ENCODE measurements at regions not wholly inside any gene's neighbourhood (a gene's known extent, or its start where the extent isn't known, plus 50 kb on each side); places are given as distances from the start of the nearest gene placed in this dataset.
A peak's percentile ranks its signal among the peaks of the same experiment; 100 is the strongest.

DNA sequence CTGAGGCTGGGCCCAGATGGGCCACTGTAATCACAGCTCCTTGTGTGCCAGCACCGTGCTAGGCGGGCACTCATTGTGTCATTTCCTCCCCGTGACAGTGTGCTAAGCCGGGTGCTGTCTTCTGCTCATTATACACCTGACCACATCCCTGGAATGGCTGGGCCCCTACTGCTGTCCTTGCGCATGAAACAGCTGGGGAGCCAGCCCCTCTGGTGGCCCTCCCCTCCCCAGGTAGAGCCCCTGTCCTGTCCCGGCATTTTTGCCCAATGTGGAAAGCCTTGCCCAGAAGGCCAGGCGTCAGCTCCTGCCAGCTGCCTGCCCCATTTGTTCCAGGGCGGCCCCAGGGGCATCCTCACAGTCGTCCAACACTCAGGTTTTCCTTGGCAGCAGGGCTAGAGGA lies 107.4 kb upstream of the CASZ1 start:
- TF ChIP-seq ZFP3 (CRISPR knock-in tag; IDR thresholded peaks at IDR 0.05) (no peak), ZNF565 (CRISPR knock-in tag; conservative IDR thresholded peaks at IDR 0.05; ENCODE audit: low read depth) (no peak), ZFP30 (CRISPR knock-in tag; IDR thresholded peaks at IDR 0.05) (no peak), RARB (CRISPR knock-in tag; IDR thresholded peaks at IDR 0.05) (no peak), OSR1 (CRISPR knock-in tag; IDR thresholded peaks at IDR 0.05) (no peak), TSHZ2 (CRISPR knock-in tag; IDR thresholded peaks at IDR 0.05) (no peak), ZNF8 (CRISPR knock-in tag; IDR thresholded peaks at IDR 0.05) (no peak), GLIS3 (CRISPR knock-in tag; IDR thresholded peaks at IDR 0.05) (no peak), PATZ1 (CRISPR knock-in tag; IDR thresholded peaks at IDR 0.05; ENCODE audit: borderline replicate concordance) (no peak), ESRRG (CRISPR knock-in tag; IDR thresholded peaks at IDR 0.05) (no peak), ISL1 (CRISPR knock-in tag; IDR thresholded peaks at IDR 0.05) (no peak), ZNF70 (CRISPR knock-in tag; IDR thresholded peaks at IDR 0.05) (no peak), PPARA (CRISPR knock-in tag; IDR thresholded peaks at IDR 0.05; ENCODE audit: borderline replicate concordance) (no peak), ZC3H10 (CRISPR knock-in tag; IDR thresholded peaks at IDR 0.05) (no peak)
- TF ChIP-seq, protein P1, sequence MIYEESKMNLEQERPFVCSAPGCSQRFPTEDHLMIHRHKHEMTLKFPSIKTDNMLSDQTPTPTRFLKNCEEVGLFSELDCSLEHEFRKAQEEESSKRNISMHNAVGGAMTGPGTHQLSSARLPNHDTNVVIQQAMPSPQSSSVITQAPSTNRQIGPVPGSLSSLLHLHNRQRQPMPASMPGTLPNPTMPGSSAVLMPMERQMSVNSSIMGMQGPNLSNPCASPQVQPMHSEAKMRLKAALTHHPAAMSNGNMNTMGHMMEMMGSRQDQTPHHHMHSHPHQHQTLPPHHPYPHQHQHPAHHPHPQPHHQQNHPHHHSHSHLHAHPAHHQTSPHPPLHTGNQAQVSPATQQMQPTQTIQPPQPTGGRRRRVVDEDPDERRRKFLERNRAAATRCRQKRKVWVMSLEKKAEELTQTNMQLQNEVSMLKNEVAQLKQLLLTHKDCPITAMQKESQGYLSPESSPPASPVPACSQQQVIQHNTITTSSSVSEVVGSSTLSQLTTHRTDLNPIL (CRISPR knock-in tag; IDR thresholded peaks at IDR 0.05; ENCODE audit: low read depth), result no peak
- TF ChIP-seq, protein P2, sequence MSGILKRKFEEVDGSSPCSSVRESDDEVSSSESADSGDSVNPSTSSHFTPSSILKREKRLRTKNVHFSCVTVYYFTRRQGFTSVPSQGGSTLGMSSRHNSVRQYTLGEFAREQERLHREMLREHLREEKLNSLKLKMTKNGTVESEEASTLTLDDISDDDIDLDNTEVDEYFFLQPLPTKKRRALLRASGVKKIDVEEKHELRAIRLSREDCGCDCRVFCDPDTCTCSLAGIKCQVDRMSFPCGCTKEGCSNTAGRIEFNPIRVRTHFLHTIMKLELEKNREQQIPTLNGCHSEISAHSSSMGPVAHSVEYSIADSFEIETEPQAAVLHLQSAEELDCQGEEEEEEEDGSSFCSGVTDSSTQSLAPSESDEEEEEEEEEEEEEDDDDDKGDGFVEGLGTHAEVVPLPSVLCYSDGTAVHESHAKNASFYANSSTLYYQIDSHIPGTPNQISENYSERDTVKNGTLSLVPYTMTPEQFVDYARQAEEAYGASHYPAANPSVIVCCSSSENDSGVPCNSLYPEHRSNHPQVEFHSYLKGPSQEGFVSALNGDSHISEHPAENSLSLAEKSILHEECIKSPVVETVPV (CRISPR knock-in tag; IDR thresholded peaks at IDR 0.05), result no peak
- no peak for ATAC-seq

DNA sequence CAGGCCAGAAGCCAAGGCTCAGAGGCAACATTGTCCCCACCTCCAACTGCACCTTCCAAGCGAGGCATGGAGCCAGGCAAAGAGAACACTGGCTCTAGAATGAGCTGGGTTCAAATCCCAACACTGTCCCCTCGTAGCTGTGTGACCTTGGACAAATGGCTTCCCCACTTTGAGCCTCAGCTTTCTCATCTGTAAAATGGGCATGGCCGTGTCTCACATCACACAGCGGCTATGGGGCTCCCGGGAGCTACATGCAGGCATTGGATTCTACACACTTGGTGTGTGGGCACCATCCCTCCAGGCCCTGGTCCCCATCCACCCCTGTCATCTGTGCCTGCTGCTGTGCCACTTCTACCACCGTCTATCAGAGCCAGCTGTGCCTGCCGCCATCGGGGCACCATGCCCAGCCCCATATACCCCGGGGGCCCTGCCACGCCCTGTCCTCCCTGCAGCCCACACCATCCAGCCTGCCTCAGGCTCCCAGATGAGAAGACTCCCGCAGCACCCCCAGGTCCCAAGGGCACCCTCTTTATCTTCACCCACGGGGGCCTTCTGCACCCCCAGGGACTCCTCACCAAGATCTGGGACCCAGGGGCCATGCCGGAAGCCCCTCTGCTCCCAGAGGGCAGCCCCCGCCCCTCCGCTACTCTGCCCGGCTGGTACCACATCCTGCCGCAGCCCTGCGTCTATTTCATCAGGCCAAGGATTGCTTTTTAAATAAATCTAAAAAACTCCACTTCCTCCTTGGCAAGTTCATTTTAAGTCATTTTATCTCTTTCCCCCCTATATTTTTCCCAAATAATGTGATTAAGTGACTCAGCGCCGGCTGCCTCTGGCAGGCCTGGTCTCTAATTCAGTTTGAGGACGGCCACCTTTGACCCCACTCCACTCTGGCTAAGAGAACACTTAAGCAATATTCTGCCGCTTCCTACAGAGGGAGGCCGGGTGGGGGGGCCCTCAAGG lies 107.8 kb upstream of the TARDBP start:
- TF ChIP-seq TSHZ2 (CRISPR knock-in tag; IDR thresholded peaks at IDR 0.05) (0 out of 2 replicates have a peak, but pooled peaks have one; percentile 52), TOX (CRISPR knock-in tag; IDR thresholded peaks at IDR 0.05; ENCODE audit: borderline replicate concordance) (no peak), PPARA (CRISPR knock-in tag; IDR thresholded peaks at IDR 0.05; ENCODE audit: borderline replicate concordance) (no peak), CSDC2 (CRISPR knock-in tag; IDR thresholded peaks at IDR 0.05) (no peak), OSR1 (CRISPR knock-in tag; IDR thresholded peaks at IDR 0.05) (no peak), ZNF70 (CRISPR knock-in tag; IDR thresholded peaks at IDR 0.05) (no peak), PATZ1 (CRISPR knock-in tag; IDR thresholded peaks at IDR 0.05; ENCODE audit: borderline replicate concordance) (peak; percentile 71; the same call in 1 of the 2 replicates), ISL1 (CRISPR knock-in tag; IDR thresholded peaks at IDR 0.05) (peak; percentile 84), TCF4 (CRISPR knock-in tag; IDR thresholded peaks at IDR 0.05; ENCODE audit: borderline replicate concordance) (peak; percentile 52; the same call in 1 of the 2 replicates), ZFP3 (CRISPR knock-in tag; IDR thresholded peaks at IDR 0.05) (no peak), ZC3H10 (CRISPR knock-in tag; IDR thresholded peaks at IDR 0.05) (no peak)
- peak; percentile 30 for ATAC-seq
